RWPE1 (cell line): ENCODE measurements at regions not wholly inside any gene's neighbourhood (a gene's known extent, or its start where the extent isn't known, plus 50 kb on each side); places are given as distances from the start of the nearest gene placed in this dataset.

Experiments
- CTCF ChIA-PET: fragments of 350-600 bp; sonication (Branson Sonifier 250); formaldehyde crosslinking; extraction: SDS; loops from one replicate; lab custom pipeline; 2021; lab: Yijun Ruan, JAX
- POLR2A ChIA-PET: fragments of 400-600 bp; formaldehyde crosslinking; extraction: SDS; loops from one replicate; lab custom pipeline; 2020; ENCODE audit warnings: antibody characterized with exemption; ENCODE audit not compliant: low non-redundant PET; lab: Yijun Ruan, JAX
- DNase-seq: peaks from one replicate; pipeline ENCODE4 v3.0.0; 2012; ENCODE audit warnings: low spot score
- H3K27ac ChIP-seq: fragments of 450-650 bp; 2 replicates; pipeline ENCODE4 v1.5.1; 2017
- CTCF ChIP-seq: fragments of 450-650 bp; conservative IDR thresholded peaks from 2 replicates; pipeline ENCODE4 v1.5.1; 2017; ENCODE audit warnings: low read depth, mild to moderate bottlenecking

- DNase-seq: no peak
- TF ChIP-seq CTCF: no peak
- CTCF ChIA-PET: interaction anchor here (0.6 to 0.7 kb wide), 2 partner anchors 575 to 812 kb away, joined by 3 read pairs; no protein-coding TSS in a partner anchor
- POLR2A ChIA-PET: no interaction called here
- no peak overlapping the region for H3K27ac ChIP-seq
Observed at GRCh38 chr4:135718019-135718418, 1516.4 kb upstream of the PABPC4L start.

- DNase-seq: no peak
- TF ChIP-seq CTCF: no peak
- ChIA-PET CTCF (no interaction called here), POLR2A (no interaction called here)
- H3K27ac ChIP-seq: no peak overlapping the region
Observed at GRCh38 chr4:135705343-135705742, 1503.8 kb upstream of the PABPC4L start.

GRCh38 chr4:135694066-135694465 is 1492.5 kb upstream of the PABPC4L start:
- no peak for TF ChIP-seq CTCF
- CTCF ChIA-PET: interaction anchor here (0.6 kb wide), 1 partner anchor 20 kb away, joined by 4 read pairs; no protein-coding TSS in a partner anchor
- POLR2A ChIA-PET: no interaction called here
- H3K27ac ChIP-seq: no peak overlapping the region
- DNase-seq: no peak

- TF ChIP-seq CTCF: no peak
- DNase-seq: no peak
- no peak overlapping the region for H3K27ac ChIP-seq
- ChIA-PET CTCF (no interaction called here), POLR2A (no interaction called here)
Observed at GRCh38 chr4:135684001-135684400, 1482.4 kb upstream of the PABPC4L start.

- no peak for DNase-seq
- no peak overlapping the region for H3K27ac ChIP-seq
- CTCF ChIA-PET: no interaction called here
- no peak for TF ChIP-seq CTCF
- POLR2A ChIA-PET: no interaction called here
Observed at GRCh38 chr4:135672202-135672601, 1470.6 kb upstream of the PABPC4L start.

GRCh38 chr4:135670548-135670947 is 1469.0 kb upstream of the PABPC4L start:
- DNase-seq: no peak
- no peak for TF ChIP-seq CTCF
- CTCF ChIA-PET: no interaction called here
- no peak overlapping the region for H3K27ac ChIP-seq
- POLR2A ChIA-PET: no interaction called here
